ENCODE measurements at regions not wholly inside any gene's neighbourhood (a gene's known extent, or its start where the extent isn't known, plus 50 kb on each side); places are given as distances from the start of the nearest gene placed in this dataset.

DNA sequence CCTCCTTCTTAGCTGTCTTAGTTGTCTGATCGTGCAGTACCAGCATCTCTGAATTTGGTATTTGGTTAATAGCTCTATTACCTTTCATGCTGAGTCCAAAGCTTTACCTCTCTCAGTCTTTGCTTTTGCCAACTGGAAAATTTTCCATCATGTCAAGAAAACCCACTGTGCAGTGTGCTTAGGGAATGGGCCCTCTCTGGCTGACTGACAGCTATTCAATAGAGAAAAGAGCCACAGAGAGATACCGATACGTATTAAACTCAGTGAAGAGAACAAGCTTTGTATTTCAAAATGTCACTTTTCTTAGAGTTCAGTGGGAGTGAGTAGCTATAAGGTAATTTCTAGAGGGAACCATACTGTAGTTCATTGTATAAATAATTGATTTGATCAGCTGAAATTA, 1507.1 kb downstream of the C4orf33 start (continued):
- TF ChIP-seq, protein P1, sequence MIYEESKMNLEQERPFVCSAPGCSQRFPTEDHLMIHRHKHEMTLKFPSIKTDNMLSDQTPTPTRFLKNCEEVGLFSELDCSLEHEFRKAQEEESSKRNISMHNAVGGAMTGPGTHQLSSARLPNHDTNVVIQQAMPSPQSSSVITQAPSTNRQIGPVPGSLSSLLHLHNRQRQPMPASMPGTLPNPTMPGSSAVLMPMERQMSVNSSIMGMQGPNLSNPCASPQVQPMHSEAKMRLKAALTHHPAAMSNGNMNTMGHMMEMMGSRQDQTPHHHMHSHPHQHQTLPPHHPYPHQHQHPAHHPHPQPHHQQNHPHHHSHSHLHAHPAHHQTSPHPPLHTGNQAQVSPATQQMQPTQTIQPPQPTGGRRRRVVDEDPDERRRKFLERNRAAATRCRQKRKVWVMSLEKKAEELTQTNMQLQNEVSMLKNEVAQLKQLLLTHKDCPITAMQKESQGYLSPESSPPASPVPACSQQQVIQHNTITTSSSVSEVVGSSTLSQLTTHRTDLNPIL (CRISPR knock-in tag; IDR thresholded peaks at IDR 0.05; ENCODE audit: low read depth), result no peak
- no peak for TF ChIP-seq ZC3H10 (CRISPR knock-in tag; IDR thresholded peaks at IDR 0.05)
- TF ChIP-seq, protein P2, sequence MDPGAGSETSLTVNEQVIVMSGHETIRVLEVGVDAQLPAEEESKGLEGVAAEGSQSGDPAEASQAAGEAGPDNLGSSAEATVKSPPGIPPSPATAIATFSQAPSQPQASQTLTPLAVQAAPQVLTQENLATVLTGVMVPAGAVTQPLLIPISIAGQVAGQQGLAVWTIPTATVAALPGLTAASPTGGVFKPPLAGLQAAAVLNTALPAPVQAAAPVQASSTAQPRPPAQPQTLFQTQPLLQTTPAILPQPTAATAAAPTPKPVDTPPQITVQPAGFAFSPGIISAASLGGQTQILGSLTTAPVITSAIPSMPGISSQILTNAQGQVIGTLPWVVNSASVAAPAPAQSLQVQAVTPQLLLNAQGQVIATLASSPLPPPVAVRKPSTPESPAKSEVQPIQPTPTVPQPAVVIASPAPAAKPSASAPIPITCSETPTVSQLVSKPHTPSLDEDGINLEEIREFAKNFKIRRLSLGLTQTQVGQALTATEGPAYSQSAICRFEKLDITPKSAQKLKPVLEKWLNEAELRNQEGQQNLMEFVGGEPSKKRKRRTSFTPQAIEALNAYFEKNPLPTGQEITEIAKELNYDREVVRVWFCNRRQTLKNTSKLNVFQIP (CRISPR knock-in tag; IDR thresholded peaks at IDR 0.05; ENCODE audit: borderline replicate concordance, low read depth), result no peak
- no peak for TF ChIP-seq ZNF8 (CRISPR knock-in tag; IDR thresholded peaks at IDR 0.05)

DNA sequence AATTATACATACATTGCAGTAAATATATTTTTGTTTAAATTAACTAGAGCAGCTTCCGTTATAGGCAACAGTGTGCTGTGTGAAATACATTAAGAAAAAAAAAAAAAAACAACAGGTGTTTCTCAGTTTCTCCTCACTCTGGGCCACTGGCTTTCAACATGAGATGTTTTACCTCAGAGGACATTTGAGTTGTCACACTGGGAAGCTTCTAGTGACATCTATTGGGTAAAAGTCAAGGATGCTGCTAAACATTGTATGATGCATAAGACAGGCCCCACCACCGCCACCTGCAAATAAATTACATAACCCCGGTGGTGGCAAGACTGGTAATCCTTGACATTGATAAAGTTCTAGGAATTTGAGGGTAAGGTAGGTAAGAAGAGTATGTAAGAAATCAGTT, 1512.2 kb downstream of the C4orf33 start:
- no peak for ATAC-seq
- no peak for TF ChIP-seq RARB (CRISPR knock-in tag; IDR thresholded peaks at IDR 0.05)
- TF ChIP-seq, protein P1 (CRISPR knock-in tag; IDR thresholded peaks at IDR 0.05; ENCODE audit: low read depth), result no peak
- TF ChIP-seq TOX (CRISPR knock-in tag; IDR thresholded peaks at IDR 0.05; ENCODE audit: borderline replicate concordance), result no peak
- no peak for TF ChIP-seq BACH2 (CRISPR knock-in tag; IDR thresholded peaks at IDR 0.05; ENCODE audit: borderline replicate concordance)
- no peak for TF ChIP-seq ZNF8 (CRISPR knock-in tag; IDR thresholded peaks at IDR 0.05)
- no peak for TF ChIP-seq ZFP30 (CRISPR knock-in tag; IDR thresholded peaks at IDR 0.05)
- TF ChIP-seq, protein P3, sequence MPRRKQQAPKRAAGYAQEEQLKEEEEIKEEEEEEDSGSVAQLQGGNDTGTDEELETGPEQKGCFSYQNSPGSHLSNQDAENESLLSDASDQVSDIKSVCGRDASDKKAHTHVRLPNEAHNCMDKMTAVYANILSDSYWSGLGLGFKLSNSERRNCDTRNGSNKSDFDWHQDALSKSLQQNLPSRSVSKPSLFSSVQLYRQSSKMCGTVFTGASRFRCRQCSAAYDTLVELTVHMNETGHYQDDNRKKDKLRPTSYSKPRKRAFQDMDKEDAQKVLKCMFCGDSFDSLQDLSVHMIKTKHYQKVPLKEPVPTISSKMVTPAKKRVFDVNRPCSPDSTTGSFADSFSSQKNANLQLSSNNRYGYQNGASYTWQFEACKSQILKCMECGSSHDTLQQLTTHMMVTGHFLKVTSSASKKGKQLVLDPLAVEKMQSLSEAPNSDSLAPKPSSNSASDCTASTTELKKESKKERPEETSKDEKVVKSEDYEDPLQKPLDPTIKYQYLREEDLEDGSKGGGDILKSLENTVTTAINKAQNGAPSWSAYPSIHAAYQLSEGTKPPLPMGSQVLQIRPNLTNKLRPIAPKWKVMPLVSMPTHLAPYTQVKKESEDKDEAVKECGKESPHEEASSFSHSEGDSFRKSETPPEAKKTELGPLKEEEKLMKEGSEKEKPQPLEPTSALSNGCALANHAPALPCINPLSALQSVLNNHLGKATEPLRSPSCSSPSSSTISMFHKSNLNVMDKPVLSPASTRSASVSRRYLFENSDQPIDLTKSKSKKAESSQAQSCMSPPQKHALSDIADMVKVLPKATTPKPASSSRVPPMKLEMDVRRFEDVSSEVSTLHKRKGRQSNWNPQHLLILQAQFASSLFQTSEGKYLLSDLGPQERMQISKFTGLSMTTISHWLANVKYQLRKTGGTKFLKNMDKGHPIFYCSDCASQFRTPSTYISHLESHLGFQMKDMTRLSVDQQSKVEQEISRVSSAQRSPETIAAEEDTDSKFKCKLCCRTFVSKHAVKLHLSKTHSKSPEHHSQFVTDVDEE (CRISPR knock-in tag; IDR thresholded peaks at IDR 0.05), result no peak
- no peak for TF ChIP-seq CSDC2 (CRISPR knock-in tag; IDR thresholded peaks at IDR 0.05)
- TF ChIP-seq GLIS3 (CRISPR knock-in tag; IDR thresholded peaks at IDR 0.05), result no peak
- no peak for TF ChIP-seq ZNF565 (CRISPR knock-in tag; conservative IDR thresholded peaks at IDR 0.05; ENCODE audit: low read depth)
- no peak for TF ChIP-seq ESRRG (CRISPR knock-in tag; IDR thresholded peaks at IDR 0.05)
- TF ChIP-seq, protein P2 (CRISPR knock-in tag; IDR thresholded peaks at IDR 0.05; ENCODE audit: borderline replicate concordance, low read depth), result no peak
- no peak for TF ChIP-seq ARNTL (CRISPR knock-in tag; IDR thresholded peaks at IDR 0.05; ENCODE audit: borderline replicate concordance, low read depth)
- TF ChIP-seq SNAI2 (CRISPR knock-in tag; IDR thresholded peaks at IDR 0.05), result no peak
- no peak for TF ChIP-seq TCF4 (CRISPR knock-in tag; IDR thresholded peaks at IDR 0.05; ENCODE audit: borderline replicate concordance)
- no peak for TF ChIP-seq ZNF70 (CRISPR knock-in tag; IDR thresholded peaks at IDR 0.05)
- TF ChIP-seq OSR1 (CRISPR knock-in tag; IDR thresholded peaks at IDR 0.05), result no peak

DNA sequence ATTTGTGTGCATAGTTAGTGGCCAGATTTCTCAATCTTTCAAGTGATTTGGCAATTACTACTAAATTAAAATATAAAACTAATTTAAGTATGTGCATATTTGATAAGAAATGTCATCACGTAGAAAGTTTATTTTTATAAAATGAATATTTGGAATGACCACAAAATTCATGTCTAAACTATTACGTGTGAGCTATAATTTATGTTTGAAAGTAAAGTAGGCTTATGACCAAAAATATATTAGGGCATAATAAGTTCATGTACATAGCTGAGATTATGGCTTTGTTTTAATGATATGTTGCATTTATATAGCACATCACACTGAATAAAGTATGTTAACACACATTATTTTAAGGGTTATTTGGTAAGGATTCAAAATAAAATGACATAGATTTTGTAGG, 1532.6 kb downstream of the C4orf33 start:
- TF ChIP-seq, protein P3 (CRISPR knock-in tag; IDR thresholded peaks at IDR 0.05), result no peak
- TF ChIP-seq, protein P2 (CRISPR knock-in tag; IDR thresholded peaks at IDR 0.05; ENCODE audit: borderline replicate concordance, low read depth), result no peak
- TF ChIP-seq PPARA (CRISPR knock-in tag; IDR thresholded peaks at IDR 0.05; ENCODE audit: borderline replicate concordance), result no peak
- no peak for TF ChIP-seq ARNTL (CRISPR knock-in tag; IDR thresholded peaks at IDR 0.05; ENCODE audit: borderline replicate concordance, low read depth)
- TF ChIP-seq, protein P4, sequence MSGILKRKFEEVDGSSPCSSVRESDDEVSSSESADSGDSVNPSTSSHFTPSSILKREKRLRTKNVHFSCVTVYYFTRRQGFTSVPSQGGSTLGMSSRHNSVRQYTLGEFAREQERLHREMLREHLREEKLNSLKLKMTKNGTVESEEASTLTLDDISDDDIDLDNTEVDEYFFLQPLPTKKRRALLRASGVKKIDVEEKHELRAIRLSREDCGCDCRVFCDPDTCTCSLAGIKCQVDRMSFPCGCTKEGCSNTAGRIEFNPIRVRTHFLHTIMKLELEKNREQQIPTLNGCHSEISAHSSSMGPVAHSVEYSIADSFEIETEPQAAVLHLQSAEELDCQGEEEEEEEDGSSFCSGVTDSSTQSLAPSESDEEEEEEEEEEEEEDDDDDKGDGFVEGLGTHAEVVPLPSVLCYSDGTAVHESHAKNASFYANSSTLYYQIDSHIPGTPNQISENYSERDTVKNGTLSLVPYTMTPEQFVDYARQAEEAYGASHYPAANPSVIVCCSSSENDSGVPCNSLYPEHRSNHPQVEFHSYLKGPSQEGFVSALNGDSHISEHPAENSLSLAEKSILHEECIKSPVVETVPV (CRISPR knock-in tag; IDR thresholded peaks at IDR 0.05), result no peak
- no peak for ATAC-seq
